ENCODE measurements at regions not wholly inside any gene's neighbourhood (a gene's known extent, or its start where the extent isn't known, plus 50 kb on each side); places are given as distances from the start of the nearest gene placed in this dataset.
"Not testable (repeated sequence)": the region's sequence is repeated elsewhere in the genome, so short reads cannot be mapped to it uniquely, and the experiment has no call there.

GRCh38 chr7:68734431-68734830, 863.8 kb upstream of the AUTS2 start:
- no peak for DNase-seq (ENCODE audit: low read depth in 2 of 2)

GRCh38 chr7:68739306-68739705, 859.0 kb upstream of the AUTS2 start:
- no peak for DNase-seq (ENCODE audit: low read depth in 2 of 2)

- DNase-seq (ENCODE audit: low read depth in 2 of 2): no peak
Observed at GRCh38 chr7:68744036-68744435, 854.2 kb upstream of the AUTS2 start.

GRCh38 chr7:68748934-68749900, 849.1 kb upstream of the AUTS2 start:
- DNase-seq (ENCODE audit: low read depth in 2 of 2): no peak

GRCh38 chr7:68752485-68753178, 845.6 kb upstream of the AUTS2 start:
- DNase-seq (ENCODE audit: low read depth in 2 of 2): no peak

- DNase-seq (ENCODE audit: low read depth in 2 of 2): no peak
Observed at GRCh38 chr7:68754414-68754813, 843.9 kb upstream of the AUTS2 start.

- no peak for DNase-seq (ENCODE audit: low read depth in 2 of 2)
Observed at GRCh38 chr7:68756986-68757495, 841.2 kb upstream of the AUTS2 start.

GRCh38 chr7:68760556-68760955, 837.7 kb upstream of the AUTS2 start:
- no peak for DNase-seq (ENCODE audit: low read depth in 2 of 2)

GRCh38 chr7:68767462-68767861, 830.8 kb upstream of the AUTS2 start:
- no peak for DNase-seq (ENCODE audit: low read depth in 2 of 2)

- DNase-seq (ENCODE audit: low read depth in 2 of 2): no peak
Observed at GRCh38 chr7:68770649-68771048, 827.6 kb upstream of the AUTS2 start.

GRCh38 chr7:68776326-68776725, 821.9 kb upstream of the AUTS2 start:
- DNase-seq (ENCODE audit: low read depth in 2 of 2): no peak

- no peak for DNase-seq (ENCODE audit: low read depth in 2 of 2)
Observed at GRCh38 chr7:68783684-68784083, 814.6 kb upstream of the AUTS2 start.

GRCh38 chr7:68785036-68785435, 813.2 kb upstream of the AUTS2 start:
- no peak for DNase-seq (ENCODE audit: low read depth in 2 of 2)

GRCh38 chr7:68787566-68787965, 810.7 kb upstream of the AUTS2 start:
- no peak for DNase-seq (ENCODE audit: low read depth in 2 of 2)

- DNase-seq (ENCODE audit: low read depth in 2 of 2): not testable (repeated sequence)
Observed at GRCh38 chr7:68788529-68788928, 809.7 kb upstream of the AUTS2 start.

- DNase-seq (ENCODE audit: low read depth in 2 of 2): no peak
Observed at GRCh38 chr7:68789597-68789996, 808.7 kb upstream of the AUTS2 start.

- no peak for DNase-seq (ENCODE audit: low read depth in 2 of 2)
Observed at GRCh38 chr7:68792351-68792750, 805.9 kb upstream of the AUTS2 start.

GRCh38 chr7:68793513-68793912, 804.8 kb upstream of the AUTS2 start:
- no peak for DNase-seq (ENCODE audit: low read depth in 2 of 2)

GRCh38 chr7:68800316-68800715, 798.0 kb upstream of the AUTS2 start:
- no peak for DNase-seq (ENCODE audit: low read depth in 2 of 2)

- no peak for DNase-seq (ENCODE audit: low read depth in 2 of 2)
Observed at GRCh38 chr7:68805159-68805558, 793.1 kb upstream of the AUTS2 start.

GRCh38 chr7:68807666-68808065, 790.6 kb upstream of the AUTS2 start:
- no peak for DNase-seq (ENCODE audit: low read depth in 2 of 2)

- no peak for DNase-seq (ENCODE audit: low read depth in 2 of 2)
Observed at GRCh38 chr7:68813551-68814080, 784.7 kb upstream of the AUTS2 start.

GRCh38 chr7:68816491-68816890, 781.8 kb upstream of the AUTS2 start:
- DNase-seq (ENCODE audit: low read depth in 2 of 2): no peak
